Stimulated activated CD4-positive, alpha-beta T cell treated with anti-CD3 and anti-CD28 coated beads, Interleukin-1b, Interleukin-23, amount 100 ng/mL, for 1 hour (primary cell): ENCODE measurements at regions not wholly inside any gene's neighbourhood (a gene's known extent, or its start where the extent isn't known, plus 50 kb on each side); places are given as distances from the start of the nearest gene placed in this dataset.

ENCODE experiments used
- DNase-seq, 2 donors: peaks; one replicate each; pipeline ENCODE4 v3.0.0-alpha.2; 2020; ENCODE audit warnings: low read depth in 2 of 2

- DNase-seq: no peak
These were observed 755.0 kb upstream of the ZNF608 start for GRCh38 chr5:125501396-125501795.

GRCh38 chr5:125503946-125504345 is 757.5 kb upstream of the ZNF608 start:
- DNase-seq: no peak

- no peak for DNase-seq
These were observed 758.7 kb upstream of the ZNF608 start for GRCh38 chr5:125505115-125505514.

- DNase-seq: no peak
These were observed 759.7 kb upstream of the ZNF608 start for GRCh38 chr5:125506124-125506523.

GRCh38 chr5:125508225-125508624 is 761.8 kb upstream of the ZNF608 start:
- DNase-seq: no peak

GRCh38 chr5:125510651-125511050 is 764.2 kb upstream of the ZNF608 start:
- DNase-seq: no peak

GRCh38 chr5:125517973-125518550 is 771.6 kb upstream of the ZNF608 start:
- no peak for DNase-seq

GRCh38 chr5:125521289-125521688 is 774.9 kb upstream of the ZNF608 start:
- no peak for DNase-seq

GRCh38 chr5:125525356-125525755 is 778.9 kb upstream of the ZNF608 start:
- DNase-seq: no peak

- DNase-seq: no peak
These were observed 780.5 kb upstream of the ZNF608 start for GRCh38 chr5:125526966-125527365.

- no peak for DNase-seq
These were observed 782.4 kb upstream of the ZNF608 start for GRCh38 chr5:125528881-125529280.

GRCh38 chr5:125530833-125531615 is 784.6 kb upstream of the ZNF608 start:
- no peak for DNase-seq

GRCh38 chr5:125536095-125536494 is 789.7 kb upstream of the ZNF608 start:
- no peak for DNase-seq

- no peak for DNase-seq
These were observed 790.1 kb upstream of the ZNF608 start for GRCh38 chr5:125536582-125536981.

- DNase-seq: no peak
These were observed 791.2 kb upstream of the ZNF608 start for GRCh38 chr5:125537661-125538060.

- no peak for DNase-seq
These were observed 792.0 kb upstream of the ZNF608 start for GRCh38 chr5:125538469-125538868.

- DNase-seq: no peak
These were observed 794.6 kb upstream of the ZNF608 start for GRCh38 chr5:125541085-125541484.

GRCh38 chr5:125549322-125549911 is 803.0 kb upstream of the ZNF608 start:
- no peak for DNase-seq

- no peak for DNase-seq
These were observed 803.8 kb upstream of the ZNF608 start for GRCh38 chr5:125550274-125550673.

GRCh38 chr5:125551246-125551645 is 804.8 kb upstream of the ZNF608 start:
- no peak for DNase-seq

- DNase-seq: no peak
These were observed 805.4 kb upstream of the ZNF608 start for GRCh38 chr5:125551797-125552196.

- no peak for DNase-seq
These were observed 806.0 kb upstream of the ZNF608 start for GRCh38 chr5:125552486-125552885.

GRCh38 chr5:125554355-125554754 is 807.9 kb upstream of the ZNF608 start:
- no peak for DNase-seq
